HG03342 (cell line): ENCODE measurements at regions not wholly inside any gene's neighbourhood (a gene's known extent, or its start where the extent isn't known, plus 50 kb on each side); places are given as distances from the start of the nearest gene placed in this dataset.
A peak's percentile ranks its signal among the peaks of the same experiment; 100 is the strongest.

Experiments used
- ATAC-seq: cut with Tn5 transposase; IDR thresholded peaks from one replicate; pipeline ENCODE4 v1.9.1; 2021; ENCODE audit warnings: mild to moderate bottlenecking, moderate library complexity; ENCODE audit not compliant: unreplicated experiment

DNA sequence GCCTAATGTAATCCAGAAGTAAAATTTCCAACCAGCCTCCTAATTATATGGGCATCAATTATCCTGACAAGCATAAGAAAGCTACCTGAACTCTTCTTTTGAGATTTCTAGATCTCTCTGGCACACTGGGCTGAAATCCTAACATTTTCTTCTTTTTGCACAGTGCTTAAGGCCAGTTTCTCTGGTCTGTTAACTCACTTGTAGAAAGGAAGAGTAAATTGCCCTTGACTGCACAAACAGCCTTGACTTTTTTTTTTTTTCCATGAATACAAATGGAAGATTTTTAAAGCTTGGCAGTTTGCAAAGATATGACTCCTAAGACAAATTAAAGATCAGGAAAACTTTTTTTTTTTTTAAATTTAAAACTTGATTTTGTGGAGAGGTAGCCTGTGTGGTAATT lies 291.2 kb upstream of the MON1B start:
- ATAC-seq: no peak

DNA sequence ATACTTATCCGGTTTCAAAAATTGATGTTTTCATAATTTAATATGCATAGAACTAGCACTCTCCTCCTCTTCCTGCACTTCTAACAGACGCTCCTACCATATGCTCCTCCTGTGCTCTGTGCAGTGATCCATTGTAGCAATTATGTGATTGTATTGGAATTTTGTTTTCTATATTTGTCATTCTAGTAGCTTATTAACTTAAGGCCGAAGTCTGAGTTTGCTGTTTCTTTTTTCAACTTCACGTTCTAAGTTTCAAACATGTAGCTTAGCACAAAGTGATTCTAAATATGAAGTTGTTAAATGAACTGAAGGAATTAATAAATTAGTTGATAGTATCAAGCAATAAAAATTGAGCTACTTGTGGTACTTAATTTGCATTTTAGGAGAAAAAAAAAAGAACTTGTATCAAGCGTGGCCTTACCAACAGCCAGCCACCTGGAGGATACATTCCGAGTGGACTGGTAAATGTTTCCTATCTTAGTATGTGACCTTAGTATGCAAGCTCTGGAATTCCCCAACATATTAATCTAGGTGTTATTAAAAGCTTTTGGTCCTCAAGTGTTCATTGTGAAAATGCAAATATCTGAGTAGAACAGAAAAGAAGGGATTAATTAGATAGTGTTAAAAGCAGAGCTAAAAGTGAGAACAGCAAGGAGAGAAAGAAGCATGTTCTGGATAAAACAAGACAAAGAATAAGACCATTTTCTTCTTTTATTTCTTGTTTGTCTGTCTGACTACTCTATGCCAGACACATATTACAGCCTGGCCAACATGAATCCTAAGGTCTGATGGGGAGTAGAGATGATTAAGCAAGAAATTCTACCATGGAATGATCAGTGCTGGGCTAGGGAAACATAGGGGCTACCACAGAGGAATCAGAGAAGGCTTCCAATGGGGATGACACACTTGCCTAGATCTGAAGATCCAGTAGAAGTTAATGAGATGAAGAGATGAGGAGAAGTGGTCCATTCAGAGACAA lies 290.4 kb upstream of the MON1B start:
- ATAC-seq: no peak

DNA sequence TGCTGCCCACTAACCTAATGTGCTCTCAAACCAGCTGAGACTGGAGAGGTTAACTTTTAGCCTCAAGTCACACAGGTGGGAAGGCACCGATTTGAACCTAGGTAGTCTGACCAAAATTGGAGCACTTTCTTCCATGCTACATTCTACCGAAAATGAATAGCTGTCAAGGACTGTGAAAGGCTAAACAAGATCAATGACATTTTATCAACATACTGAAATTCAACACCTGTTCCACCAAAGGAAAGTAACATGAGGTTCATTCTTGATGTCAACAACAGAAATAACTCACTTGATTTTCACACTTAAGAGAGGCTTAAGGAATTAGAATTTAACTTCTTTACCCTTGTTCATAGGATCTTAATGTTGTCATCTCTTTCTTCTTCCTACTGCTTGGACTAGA lies 284.4 kb upstream of the MON1B start:
- ATAC-seq: no peak

DNA sequence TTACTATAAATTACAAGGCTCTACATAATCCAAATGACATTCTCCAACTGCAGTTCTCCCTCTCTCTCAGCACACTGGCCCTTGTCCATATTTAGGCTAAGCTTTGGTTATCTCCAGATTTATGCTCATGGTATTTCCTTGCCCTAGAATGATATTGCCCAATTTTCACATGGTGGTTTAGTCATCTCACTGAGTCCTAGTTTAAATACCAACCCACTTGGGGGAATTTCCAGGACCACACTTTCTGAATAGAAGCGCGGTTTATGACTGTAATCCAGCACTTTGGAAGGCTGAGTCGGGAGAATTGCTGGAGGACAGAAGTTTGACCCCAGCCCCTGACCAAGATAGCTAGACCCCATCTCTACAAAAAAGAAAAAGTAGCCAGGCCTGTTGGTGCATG lies 280.1 kb upstream of the MON1B start:
- ATAC-seq: no peak

DNA sequence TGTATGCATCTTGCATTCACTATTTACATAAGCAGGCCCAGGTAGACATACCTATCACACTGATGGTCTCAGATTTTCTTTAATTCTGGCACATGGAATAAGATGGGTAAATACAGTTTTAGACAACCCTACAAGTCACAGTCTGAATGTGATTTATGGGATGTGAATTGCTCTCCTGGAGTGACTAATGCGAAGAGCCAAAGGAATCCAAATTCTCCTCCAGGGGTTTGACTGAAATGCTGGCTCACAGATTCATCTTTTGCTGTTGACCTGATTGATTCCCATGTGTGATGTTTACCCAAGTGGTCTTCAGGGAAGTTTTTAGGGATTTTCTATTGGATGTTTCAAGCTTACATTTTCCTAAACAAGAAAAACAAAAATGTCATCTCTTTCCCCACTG lies 277.9 kb upstream of the MON1B start:
- ATAC-seq: no peak

DNA sequence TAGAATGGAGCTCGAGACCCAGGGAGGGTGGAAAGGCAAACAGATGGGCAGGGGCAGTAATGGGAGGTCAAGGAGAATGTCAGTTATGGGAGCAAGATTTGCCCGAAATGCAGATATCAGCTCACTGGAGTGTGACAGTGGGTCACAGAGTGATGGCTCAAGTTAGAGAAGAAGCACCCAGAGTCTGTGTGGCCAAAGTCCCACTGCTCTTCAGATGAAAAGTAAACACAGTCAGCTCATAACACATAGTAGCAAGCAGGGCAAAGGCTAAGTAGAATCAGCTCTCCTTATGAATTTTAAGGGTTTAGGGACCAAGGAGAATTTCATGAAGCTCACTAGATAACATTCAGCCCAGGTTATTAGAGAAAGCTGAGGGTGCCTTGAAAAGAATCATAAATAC lies 264.9 kb upstream of the MON1B start:
- ATAC-seq: no peak

DNA sequence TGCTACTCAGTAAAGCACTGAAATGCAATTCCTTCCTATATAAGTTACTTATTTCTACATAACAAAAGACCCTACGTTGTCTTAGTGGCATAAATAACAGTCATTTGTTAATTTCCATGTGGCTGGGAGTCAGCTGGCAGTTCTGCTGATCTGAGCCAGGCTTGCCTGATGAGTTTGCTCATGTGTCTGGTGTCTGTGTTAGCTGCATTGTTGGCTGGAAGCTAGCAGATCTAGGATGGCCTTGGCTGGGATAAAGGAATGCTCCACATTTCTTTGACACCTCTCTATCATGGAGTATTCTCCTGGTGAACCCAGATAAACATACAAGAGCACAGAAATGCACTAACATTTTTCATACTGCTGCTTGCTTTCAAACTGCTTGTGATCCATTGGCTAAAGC lies 264.4 kb upstream of the MON1B start:
- no peak for ATAC-seq

DNA sequence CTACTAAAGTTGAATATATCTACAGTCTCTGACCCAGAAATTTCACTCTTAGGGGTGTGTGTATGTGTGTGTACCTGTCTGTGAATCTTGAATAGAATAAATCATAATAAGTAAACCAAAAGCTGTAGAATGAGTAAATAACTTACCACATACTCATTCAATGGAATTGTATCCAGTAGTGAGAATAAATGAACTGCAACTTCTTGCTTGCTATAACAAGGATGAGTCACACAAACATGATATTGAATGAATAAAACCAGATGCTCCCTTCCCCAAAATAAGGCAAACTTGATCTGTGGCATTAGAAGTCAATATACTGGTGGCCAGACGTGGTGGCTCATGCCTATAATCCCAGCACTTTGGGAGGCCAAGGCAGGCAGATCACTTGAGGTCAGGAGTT lies 259.8 kb upstream of the MON1B start:
- ATAC-seq: no peak

DNA sequence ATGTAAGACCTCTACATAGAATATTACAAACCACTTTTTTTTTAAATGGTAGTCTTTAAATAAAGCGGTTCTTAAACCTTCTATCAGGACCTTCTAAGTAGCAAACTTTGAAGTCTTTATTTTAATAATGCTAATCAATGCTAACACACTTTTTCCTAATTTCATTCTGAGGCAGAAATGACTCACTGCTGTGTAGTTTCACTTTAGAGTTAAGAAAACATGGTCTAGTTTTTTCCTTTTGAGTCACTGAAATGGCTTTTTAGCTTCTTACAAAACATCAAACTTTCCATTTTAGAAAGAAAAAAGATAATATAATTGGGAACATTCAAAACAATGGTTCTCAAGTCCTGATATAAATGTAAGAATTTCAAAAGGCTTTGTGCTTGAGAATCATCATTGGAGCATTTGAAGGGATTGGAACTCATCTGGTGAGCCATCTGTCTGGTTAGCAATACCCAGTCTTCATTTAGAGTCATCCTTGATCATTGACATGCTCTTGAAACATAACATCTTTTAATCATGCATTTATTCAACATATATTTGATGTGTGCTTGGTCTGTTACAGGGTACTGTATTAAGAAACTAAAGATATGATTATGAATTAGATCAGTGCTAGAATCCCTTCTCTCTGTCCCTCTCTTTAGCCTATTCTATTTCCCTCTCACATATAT lies 258.3 kb upstream of the MON1B start:
- no peak for ATAC-seq

DNA sequence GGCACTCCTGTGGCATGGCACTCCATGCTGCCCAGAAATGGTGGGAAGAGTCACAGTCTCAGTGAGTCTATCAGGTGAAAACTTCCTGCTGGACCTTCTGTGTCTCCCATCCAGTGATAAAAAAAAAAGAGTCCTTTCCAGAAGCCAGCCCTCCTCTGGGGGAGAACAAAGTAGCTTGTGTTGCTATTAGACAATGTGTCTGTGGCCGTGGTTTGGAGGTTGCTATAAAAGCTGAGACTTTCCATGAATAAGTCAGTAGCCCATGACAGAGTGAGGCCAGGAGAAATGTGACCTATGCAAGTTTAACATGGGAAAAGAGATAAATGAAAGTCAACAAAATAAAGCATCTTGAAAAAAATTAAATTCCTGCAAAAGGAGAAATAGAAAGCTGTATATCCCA lies 250.7 kb upstream of the MON1B start:
- ATAC-seq: no peak

DNA sequence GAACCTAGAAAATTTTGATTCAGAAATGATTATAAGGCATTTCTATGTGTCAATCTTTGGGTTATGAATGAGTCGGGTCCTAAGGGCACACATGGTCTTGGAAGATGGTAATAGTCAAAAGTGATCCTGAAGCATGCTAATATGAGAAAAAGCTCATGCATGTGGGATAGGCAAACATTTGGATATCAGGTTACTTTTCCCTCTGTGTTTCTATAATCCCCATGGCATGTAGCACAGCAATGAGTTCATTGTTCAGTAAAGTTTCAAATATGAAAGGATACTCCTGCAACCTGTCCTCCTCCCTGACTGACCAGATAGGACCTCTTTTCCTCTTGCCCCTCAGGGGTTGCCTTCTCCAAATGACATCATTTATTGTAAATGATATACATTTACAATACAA lies 249.9 kb upstream of the MON1B start:
- no peak for ATAC-seq

DNA sequence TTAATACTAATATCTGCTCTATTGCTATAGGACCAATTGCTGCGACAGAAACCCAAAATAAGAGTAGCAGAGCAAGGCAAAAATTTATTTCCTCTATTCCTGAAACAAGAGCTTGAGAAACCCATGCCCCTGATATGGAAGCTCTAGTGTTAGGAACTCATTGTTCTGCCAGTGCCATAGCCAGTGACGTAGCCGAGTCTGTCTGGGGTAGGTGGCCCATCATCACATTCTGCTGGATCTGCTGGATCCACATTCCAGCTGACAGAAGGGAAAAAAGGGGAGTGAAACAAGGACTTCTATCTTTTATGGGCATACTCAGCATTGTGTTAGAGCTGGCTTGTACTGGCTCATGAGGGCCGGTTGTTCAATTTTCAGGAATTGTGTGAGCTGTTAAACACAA lies 248.9 kb upstream of the MON1B start:
- ATAC-seq: no peak

DNA sequence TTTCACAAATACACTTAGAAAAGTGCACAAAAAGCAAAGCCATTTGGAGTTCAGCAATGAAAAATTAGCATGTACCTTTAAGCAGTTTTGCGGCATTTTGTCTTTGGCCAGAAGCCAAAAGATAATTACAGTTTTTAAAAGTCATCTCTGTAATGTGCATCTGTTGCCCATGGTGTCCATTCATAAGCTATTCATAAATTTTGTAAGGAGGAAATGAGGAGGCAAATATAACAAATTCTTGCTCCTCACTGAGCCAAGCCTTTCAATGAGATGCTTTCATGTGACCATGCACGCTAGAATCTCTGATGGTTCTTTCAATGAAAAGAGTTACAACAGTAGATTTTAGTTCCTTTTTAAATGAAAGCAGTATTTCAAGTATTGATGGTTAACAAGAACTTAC lies 247.1 kb upstream of the MON1B start:
- no peak for ATAC-seq

DNA sequence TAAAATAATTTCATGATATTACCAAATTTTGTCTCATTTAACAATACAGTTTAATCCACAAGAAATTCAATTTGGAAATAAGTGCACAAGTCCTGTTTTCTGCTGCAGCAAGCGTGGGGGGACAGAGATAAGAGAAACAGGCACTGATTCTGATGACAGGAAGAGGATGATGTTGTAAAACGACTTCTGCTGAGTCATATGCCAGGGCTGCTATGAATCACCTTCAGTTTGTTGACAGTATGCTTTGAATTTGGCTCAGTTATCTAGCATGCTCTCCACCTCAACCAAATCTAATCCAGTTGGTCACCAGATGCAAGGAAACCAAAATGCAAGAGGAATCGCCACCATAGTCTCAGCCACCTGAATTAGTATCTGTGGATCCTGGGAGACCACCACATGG lies 244.1 kb upstream of the MON1B start:
- no peak for ATAC-seq

DNA sequence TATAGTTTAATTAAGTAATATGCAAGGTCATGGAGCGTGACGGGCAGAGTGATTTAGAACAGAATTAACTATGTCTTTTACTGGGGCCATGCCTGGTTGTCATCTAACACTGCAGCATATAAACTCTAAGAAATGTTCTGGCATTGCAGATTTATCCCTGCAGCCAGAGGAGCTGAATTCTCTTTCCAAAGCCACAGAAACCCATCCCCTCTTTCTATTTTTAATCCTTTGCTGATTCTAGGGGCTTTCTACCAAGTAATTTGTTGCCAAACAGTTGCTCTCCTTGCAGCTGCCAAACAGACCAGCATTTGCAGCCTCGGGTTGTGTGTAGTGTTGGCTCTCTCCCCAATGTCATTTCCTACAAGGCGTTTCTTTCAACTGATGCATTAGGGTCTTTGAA lies 243.2 kb upstream of the MON1B start:
- no peak for ATAC-seq

DNA sequence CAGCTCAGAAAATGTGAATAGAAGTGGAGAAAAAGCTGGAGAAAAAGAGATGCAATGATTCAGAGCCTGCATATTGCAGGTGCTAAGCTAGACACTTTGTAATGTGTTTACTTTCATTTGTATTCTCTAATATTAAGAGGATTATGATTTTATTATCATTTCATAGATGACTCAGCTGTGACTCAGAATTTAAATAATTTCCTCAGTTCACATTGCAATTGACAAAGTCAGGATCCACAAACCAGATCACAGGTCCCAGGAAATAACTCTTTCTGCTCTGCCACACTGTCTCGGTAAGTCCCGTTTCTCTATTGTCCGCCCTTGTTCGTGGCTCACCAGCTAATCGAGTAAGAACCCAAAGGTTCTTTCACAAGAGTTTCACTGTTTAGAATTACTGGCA lies 235.4 kb upstream of the MON1B start:
- no peak for ATAC-seq

DNA sequence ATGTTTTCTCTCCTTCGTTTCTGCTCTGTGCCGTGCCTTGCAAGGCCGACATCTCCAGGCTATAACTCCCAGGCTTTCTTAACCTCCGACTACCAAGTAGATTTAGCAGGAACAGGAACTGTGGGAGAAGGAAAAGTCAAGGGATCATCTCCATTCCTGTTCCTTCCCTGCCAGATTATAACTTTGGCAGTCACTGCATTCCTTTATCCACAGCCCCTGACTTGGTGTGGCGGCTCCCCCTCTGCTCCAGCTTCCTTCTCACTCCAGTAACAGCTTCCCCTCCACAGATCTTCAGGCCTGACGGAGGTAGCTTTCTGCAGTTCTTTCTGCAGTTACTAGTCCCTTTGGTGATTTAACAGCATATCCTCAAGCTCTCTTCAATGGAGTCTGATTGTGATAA lies 234.6 kb upstream of the MON1B start:
- no peak for ATAC-seq

DNA sequence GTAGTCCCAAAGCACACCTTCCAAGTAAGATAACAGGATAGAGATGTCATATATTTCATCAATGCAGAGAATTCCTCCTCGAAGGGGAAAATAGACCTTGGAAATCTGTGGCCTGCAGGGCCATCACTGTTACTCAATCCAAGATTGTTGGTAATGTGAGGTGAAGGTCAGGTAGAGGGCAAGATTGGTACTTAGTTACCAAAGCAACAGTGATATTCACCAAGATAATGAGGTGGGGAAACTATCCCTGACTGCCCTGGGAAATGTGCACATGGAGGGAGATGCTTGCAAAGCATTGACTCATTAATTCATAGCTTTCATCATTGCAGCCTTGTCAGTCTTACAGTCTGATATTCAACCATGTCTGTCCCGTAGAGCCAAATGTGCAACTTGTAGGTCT lies 234.1 kb upstream of the MON1B start:
- ATAC-seq: no peak

DNA sequence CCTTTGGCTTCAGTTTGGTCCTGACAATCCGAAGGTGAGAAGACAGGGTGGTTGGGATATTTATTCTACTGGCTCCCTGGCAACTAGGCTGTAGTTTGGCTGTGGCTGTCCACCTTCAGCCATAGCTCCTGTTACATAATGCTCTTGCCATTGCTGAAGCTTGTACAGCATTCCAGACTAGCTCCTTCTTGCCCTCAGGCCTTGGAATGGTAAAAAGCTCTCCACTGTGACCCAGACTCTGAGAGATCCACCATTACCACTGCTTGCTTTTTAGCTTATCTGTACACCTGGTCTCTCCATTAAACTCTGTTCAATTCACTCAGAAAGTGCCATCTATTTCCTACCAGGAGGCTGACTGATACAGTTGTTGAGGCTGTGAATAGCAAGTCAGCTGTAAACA lies 231.8 kb upstream of the MON1B start:
- no peak for ATAC-seq

DNA sequence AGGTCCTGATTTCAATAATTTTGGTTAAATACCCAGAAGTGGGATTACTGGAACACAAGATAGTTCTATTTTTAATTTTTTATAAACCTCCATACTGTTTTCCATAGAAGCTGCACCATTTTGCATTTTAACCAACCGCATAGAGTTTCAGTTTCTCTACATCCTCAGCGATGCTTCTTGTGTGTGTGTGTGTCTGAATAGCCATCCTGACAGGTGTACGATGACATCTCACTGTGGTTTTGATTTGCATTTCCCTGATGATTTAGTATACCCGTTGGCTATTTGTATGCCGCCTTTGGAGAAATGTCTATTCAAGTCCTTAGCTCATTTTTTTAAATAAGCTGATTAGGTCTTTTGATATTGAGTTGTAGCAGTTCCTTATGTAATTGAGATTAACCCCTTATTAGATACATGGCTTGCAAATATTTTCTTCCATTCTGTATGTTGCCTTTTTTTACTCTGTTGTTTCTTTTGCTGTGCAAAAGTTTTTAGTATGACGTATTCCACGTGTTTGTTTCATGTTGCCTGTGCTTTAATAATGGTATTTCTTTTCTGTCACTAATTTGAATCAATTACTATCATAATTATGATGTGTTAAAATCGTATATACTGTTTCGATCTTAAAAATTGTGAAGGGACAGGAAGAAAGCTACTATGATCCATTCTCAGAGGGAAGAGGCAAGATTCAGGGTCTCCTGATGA lies 227.2 kb upstream of the MON1B start:
- ATAC-seq: peak; percentile 87

DNA sequence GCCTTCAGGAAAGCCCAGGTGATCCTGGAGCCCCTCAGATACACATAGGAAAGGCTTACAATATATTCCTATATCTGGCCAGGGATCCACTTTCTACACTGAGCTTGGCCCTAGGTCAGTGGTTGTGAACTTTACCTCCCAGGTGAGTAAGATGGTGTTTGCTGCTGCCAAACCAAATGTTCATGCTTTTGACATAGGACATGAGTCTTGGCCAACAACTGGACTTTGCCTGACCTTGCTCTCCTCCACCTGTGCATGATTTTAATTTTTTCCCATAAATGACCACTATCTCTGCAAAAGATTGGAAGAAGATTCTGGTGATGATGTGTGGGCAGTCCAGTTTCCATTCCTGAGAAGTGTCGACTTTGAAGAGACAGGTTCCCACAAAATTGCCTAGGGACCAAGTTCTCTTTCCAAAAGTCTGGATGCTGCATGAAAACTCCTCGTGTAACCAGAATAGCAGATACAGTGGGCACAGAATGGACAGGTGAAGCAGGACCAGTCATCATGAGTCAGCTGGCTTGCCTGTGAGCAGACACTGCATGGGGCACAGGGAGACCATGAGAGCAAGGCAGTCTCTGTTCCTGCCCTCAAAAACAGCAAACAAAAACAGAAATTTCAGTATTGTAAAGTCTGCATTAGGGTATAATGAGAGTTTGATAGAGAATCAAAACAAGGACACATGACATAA lies 226.4 kb upstream of the MON1B start:
- no peak for ATAC-seq
